Neural cell (in vitro differentiated cells): ENCODE measurements at regions not wholly inside any gene's neighbourhood (a gene's known extent, or its start where the extent isn't known, plus 50 kb on each side); places are given as distances from the start of the nearest gene placed in this dataset.

Experiments used
- H2AFZ ChIP-seq: fragments of 200-600, 300-800 bp; sonication (generic), shearing (Covaris generic); 2 replicates; pipeline ENCODE4 v1.6.0; 2014; ENCODE audit warnings: low read depth, mild to moderate bottlenecking, antibody characterized with exemption, low read length, moderate library complexity
- H3F3A ChIP-seq: fragments of 200-600 bp; shearing (Covaris generic); 2 replicates; pipeline ENCODE4 v1.6.1; 2016; ENCODE audit warnings: mild to moderate bottlenecking, moderate library complexity, mixed read lengths, antibody characterized with exemption, low read length; ENCODE audit not compliant: insufficient read depth, poor library complexity, severe bottlenecking
- H3K27ac ChIP-seq: fragments of 200-600, 300-800 bp; sonication (generic), shearing (Covaris generic); 2 replicates; pipeline ENCODE4 v1.5.1; 2014; ENCODE audit warnings: mild to moderate bottlenecking, low read length, moderate library complexity
- H3K27me3 ChIP-seq: fragments of 300-800, 200-600 bp; sonication (generic), shearing (Covaris generic); 2 replicates; pipeline ENCODE4 v1.6.0; 2014; ENCODE audit warnings: mild to moderate bottlenecking, low read depth, low read length, moderate library complexity; ENCODE audit not compliant: insufficient read depth
- H3K36me3 ChIP-seq: fragments of 300-800, 200-600 bp; sonication (generic), shearing (Covaris generic); 2 replicates; pipeline ENCODE4 v1.5.1; 2014; ENCODE audit warnings: mild to moderate bottlenecking, antibody characterized with exemption, low read length, moderate library complexity; ENCODE audit not compliant: insufficient read depth
- H3K4me2 ChIP-seq: fragments of 300-800, 200-600 bp; sonication (generic), shearing (Covaris generic); 2 replicates; pipeline ENCODE4 v1.6.0; 2014; ENCODE audit warnings: mild to moderate bottlenecking, low read length
- H3K4me3 ChIP-seq: fragments of 300-800, 200-600 bp; sonication (generic), shearing (Covaris generic); 2 replicates; pipeline ENCODE4 v1.5.1; 2014; ENCODE audit warnings: mild to moderate bottlenecking, low read length, moderate library complexity
- H3K79me2 ChIP-seq: fragments of 200-600 bp; shearing (Covaris generic); replicated peaks from 2 replicates; pipeline ENCODE4 v1.6.0; 2014; ENCODE audit warnings: mild to moderate bottlenecking, low read length, moderate library complexity; ENCODE audit not compliant: insufficient read depth
- H3K9ac ChIP-seq: fragments of 300-800, 200-600 bp; sonication (generic), shearing (Covaris generic); 2 replicates; pipeline ENCODE4 v1.6.1; 2016; ENCODE audit warnings: mild to moderate bottlenecking, low read length, mixed read lengths
- H3K9me2 ChIP-seq: fragments of 200-600 bp; shearing (Covaris generic); 2 replicates; pipeline ENCODE4 v1.6.1; 2016; ENCODE audit warnings: mild to moderate bottlenecking, low read length, mixed read lengths; ENCODE audit not compliant: insufficient read depth
- H3K9me3 ChIP-seq: fragments of 200-600, 300-800 bp; sonication (generic), shearing (Covaris generic); 2 replicates; pipeline ENCODE4 v1.6.1; 2016; ENCODE audit warnings: mild to moderate bottlenecking, mixed run types, low read length, moderate library complexity, mixed read lengths
- H4K20me1 ChIP-seq: fragments of 200-600 bp; shearing (Covaris generic); 2 replicates; pipeline ENCODE4 v1.6.1; 2016; ENCODE audit warnings: mild to moderate bottlenecking, mixed run types; ENCODE audit not compliant: insufficient read depth
- EP300 ChIP-seq: fragments of 450-650 bp; conservative IDR thresholded peaks from 2 replicates; pipeline ENCODE4 v1.6.1; 2014; ENCODE audit warnings: antibody characterized with exemption, mild to moderate bottlenecking, moderate library complexity; ENCODE audit not compliant: poor library complexity, severe bottlenecking
- EZH2 ChIP-seq: fragments of 200-600, 300-800 bp; shearing (Covaris generic), sonication (generic); IDR thresholded peaks from 2 replicates; pipeline ENCODE4 v1.6.1; 2014; ENCODE audit warnings: antibody characterized with exemption, low read length, borderline replicate concordance, mild to moderate bottlenecking; ENCODE audit not compliant: insufficient read depth, poor library complexity, severe bottlenecking
- MXI1 ChIP-seq: fragments of 450-650 bp; conservative IDR thresholded peaks from 2 replicates; pipeline ENCODE4 v1.6.1; 2014; ENCODE audit warnings: antibody characterized with exemption, mild to moderate bottlenecking; ENCODE audit not compliant: poor library complexity, severe bottlenecking
- POLR2AphosphoS5 ChIP-seq: IDR thresholded peaks from 2 replicates; pipeline ENCODE4 v1.6.1; 2012
- RAD21 ChIP-seq: fragments of 450-650 bp; conservative IDR thresholded peaks from 2 replicates; pipeline ENCODE4 v1.6.1; 2014; ENCODE audit warnings: antibody characterized with exemption, mild to moderate bottlenecking, moderate library complexity
- SMC3 ChIP-seq: fragments of 450-650 bp; conservative IDR thresholded peaks from 2 replicates; pipeline ENCODE4 v1.6.1; 2014; ENCODE audit warnings: antibody characterized with exemption, mild to moderate bottlenecking, moderate library complexity; ENCODE audit not compliant: poor library complexity
- TAF1 ChIP-seq: IDR thresholded peaks from 2 replicates; pipeline ENCODE4 v1.6.1; 2012; ENCODE audit warnings: low read depth
- TF ChIP-seq, protein P1 (sequence below): IDR thresholded peaks from 2 replicates; pipeline ENCODE4 v1.6.1; 2012; ENCODE audit warnings: borderline replicate concordance
- TF ChIP-seq, protein P2 (sequence below): fragments of 450-650 bp; IDR thresholded peaks from 2 replicates; pipeline ENCODE4 v1.5.1; 2014; ENCODE audit warnings: antibody characterized with exemption, mild to moderate bottlenecking, moderate library complexity; ENCODE audit not compliant: poor library complexity, severe bottlenecking

DNA sequence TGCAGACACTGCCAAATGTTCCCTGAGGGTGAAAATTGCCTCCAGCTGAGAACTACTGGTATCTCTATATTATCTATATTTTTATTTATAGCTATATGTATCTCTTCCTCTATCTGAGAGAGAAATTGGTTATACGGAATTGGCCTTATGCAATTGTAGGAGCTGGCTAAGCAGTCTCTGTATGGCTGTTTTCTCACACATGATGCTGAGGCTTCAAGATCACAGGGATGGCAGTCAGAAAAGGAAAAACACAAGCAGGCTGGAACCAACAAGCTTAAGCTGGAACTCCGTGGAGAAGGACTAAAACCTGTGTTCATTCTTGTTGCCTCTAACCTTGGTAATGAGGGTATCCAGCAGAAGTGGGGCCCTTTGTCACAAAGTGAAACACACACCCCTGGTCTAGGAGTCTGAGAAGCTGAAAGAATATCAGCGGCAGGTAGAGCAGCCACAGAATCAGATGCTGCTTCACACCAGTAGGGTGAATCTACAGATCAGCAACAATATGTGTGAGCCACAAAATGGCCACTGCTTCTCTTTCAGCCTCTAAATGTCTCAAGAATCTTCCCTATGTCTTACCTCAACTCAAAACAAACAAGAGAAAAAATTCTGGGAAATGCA lies 166.5 kb upstream of the PPP1R2C start:
- Histone ChIP-seq H3K27ac (no peak overlapping the region), H3F3A (no peaks in the 10 kb centered on the region), H2AFZ (no peak overlapping the region), H3K9me3 (no peaks in the 10 kb centered on the region), H3K4me2 (no peak overlapping the region), H3K27me3 (no peaks in the 10 kb centered on the region), H3K36me3 (no peaks in the 10 kb centered on the region), H3K4me3 (no peak overlapping the region), H3K9ac (no peak overlapping the region), H3K9me2 (no peaks in the 10 kb centered on the region), H3K79me2 (no peaks in the 10 kb centered on the region), H4K20me1 (no peaks in the 10 kb centered on the region)
- no peak for TF ChIP-seq EZH2

- H3K9me2 ChIP-seq, result no peaks in the 10 kb centered on the region
- no peaks in the 10 kb centered on the region for H3K9me3 ChIP-seq
- H3K27ac ChIP-seq, result no peak overlapping the region
- no peaks in the 10 kb centered on the region for H4K20me1 ChIP-seq
- H2AFZ ChIP-seq, result no peak overlapping the region
- no peak overlapping the region for H3K4me3 ChIP-seq
- H3K36me3 ChIP-seq, result no peaks in the 10 kb centered on the region
- no peak overlapping the region for H3K9ac ChIP-seq
- TF ChIP-seq TAF1, result no peak
- no peak for TF ChIP-seq POLR2AphosphoS5
- no peaks in the 10 kb centered on the region for H3K27me3 ChIP-seq
- no peaks in the 10 kb centered on the region for H3K79me2 ChIP-seq
- H3F3A ChIP-seq, result no peaks in the 10 kb centered on the region
- no peak overlapping the region for H3K4me2 ChIP-seq
These were observed 168.7 kb upstream of the PPP1R2C start for GRCh38 chrX:42946544-42947194.

- no peaks in the 10 kb centered on the region for H4K20me1 ChIP-seq
- H2AFZ ChIP-seq, result no peak overlapping the region
- TF ChIP-seq EP300 (no peak), POLR2AphosphoS5 (no peak), SMC3 (no peak), EZH2 (no peak), TAF1 (no peak), MXI1 (no peak), RAD21 (no peak)
- TF ChIP-seq, protein P1, sequence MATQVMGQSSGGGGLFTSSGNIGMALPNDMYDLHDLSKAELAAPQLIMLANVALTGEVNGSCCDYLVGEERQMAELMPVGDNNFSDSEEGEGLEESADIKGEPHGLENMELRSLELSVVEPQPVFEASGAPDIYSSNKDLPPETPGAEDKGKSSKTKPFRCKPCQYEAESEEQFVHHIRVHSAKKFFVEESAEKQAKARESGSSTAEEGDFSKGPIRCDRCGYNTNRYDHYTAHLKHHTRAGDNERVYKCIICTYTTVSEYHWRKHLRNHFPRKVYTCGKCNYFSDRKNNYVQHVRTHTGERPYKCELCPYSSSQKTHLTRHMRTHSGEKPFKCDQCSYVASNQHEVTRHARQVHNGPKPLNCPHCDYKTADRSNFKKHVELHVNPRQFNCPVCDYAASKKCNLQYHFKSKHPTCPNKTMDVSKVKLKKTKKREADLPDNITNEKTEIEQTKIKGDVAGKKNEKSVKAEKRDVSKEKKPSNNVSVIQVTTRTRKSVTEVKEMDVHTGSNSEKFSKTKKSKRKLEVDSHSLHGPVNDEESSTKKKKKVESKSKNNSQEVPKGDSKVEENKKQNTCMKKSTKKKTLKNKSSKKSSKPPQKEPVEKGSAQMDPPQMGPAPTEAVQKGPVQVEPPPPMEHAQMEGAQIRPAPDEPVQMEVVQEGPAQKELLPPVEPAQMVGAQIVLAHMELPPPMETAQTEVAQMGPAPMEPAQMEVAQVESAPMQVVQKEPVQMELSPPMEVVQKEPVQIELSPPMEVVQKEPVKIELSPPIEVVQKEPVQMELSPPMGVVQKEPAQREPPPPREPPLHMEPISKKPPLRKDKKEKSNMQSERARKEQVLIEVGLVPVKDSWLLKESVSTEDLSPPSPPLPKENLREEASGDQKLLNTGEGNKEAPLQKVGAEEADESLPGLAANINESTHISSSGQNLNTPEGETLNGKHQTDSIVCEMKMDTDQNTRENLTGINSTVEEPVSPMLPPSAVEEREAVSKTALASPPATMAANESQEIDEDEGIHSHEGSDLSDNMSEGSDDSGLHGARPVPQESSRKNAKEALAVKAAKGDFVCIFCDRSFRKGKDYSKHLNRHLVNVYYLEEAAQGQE, result no peak
- TF ChIP-seq, protein P2, sequence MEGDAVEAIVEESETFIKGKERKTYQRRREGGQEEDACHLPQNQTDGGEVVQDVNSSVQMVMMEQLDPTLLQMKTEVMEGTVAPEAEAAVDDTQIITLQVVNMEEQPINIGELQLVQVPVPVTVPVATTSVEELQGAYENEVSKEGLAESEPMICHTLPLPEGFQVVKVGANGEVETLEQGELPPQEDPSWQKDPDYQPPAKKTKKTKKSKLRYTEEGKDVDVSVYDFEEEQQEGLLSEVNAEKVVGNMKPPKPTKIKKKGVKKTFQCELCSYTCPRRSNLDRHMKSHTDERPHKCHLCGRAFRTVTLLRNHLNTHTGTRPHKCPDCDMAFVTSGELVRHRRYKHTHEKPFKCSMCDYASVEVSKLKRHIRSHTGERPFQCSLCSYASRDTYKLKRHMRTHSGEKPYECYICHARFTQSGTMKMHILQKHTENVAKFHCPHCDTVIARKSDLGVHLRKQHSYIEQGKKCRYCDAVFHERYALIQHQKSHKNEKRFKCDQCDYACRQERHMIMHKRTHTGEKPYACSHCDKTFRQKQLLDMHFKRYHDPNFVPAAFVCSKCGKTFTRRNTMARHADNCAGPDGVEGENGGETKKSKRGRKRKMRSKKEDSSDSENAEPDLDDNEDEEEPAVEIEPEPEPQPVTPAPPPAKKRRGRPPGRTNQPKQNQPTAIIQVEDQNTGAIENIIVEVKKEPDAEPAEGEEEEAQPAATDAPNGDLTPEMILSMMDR, result no peak
These were observed 171.0 kb upstream of the PPP1R2C start for GRCh38 chrX:42948723-42949657.

More at GRCh38 chrX:42948723-42949657, 171.0 kb upstream of the PPP1R2C start:
- Histone ChIP-seq H3K4me3 (no peak overlapping the region), H3K27ac (no peak overlapping the region), H3K9me3 (no peaks in the 10 kb centered on the region), H3K36me3 (no peaks in the 10 kb centered on the region), H3K9me2 (no peaks in the 10 kb centered on the region), H3K9ac (no peak overlapping the region), H3K79me2 (no peaks in the 10 kb centered on the region), H3F3A (no peaks in the 10 kb centered on the region), H3K4me2 (no peak overlapping the region), H3K27me3 (no peaks in the 10 kb centered on the region)
